ENCODE measurements at regions not wholly inside any gene's neighbourhood (a gene's known extent, or its start where the extent isn't known, plus 50 kb on each side); places are given as distances from the start of the nearest gene placed in this dataset.

GRCh38 chr5:135642934-135643333 lies 64.1 kb upstream of the CXCL14 start:
- no peaks in the 10 kb centered on the region for H3K4me1 Mint-ChIP-seq
- intact Hi-C loops (cut with micrococcal nuclease): no loop called here
- DNase-seq: no peak
- no peaks in the 10 kb centered on the region for H3K36me3 ChIP-seq (ENCODE audit: insufficient read depth, low read length)
- H3K4me1 ChIP-seq (ENCODE audit: insufficient read depth, low read length): no peaks in the 10 kb centered on the region
- no peaks in the 10 kb centered on the region for H3K9me3 ChIP-seq (ENCODE audit: control insufficient read depth in 1 of 2, low read length in 2 of 2)
- H3K27me3 ChIP-seq (ENCODE audit: insufficient read depth, low read length): no peaks in the 10 kb centered on the region
- H3K27ac Mint-ChIP-seq: no peak overlapping the region
- no peaks in the 10 kb centered on the region for H3K27me3 Mint-ChIP-seq
- no peak overlapping the region for H3K4me3 ChIP-seq (ENCODE audit: low read length in 2 of 2)
- no peak overlapping the region for H3K4me3 Mint-ChIP-seq
- peaks cover 0 to 2% (median 0%) of the 10 kb centered on the region in 8 donors for H3K9me3 Mint-ChIP-seq
- H3K36me3 Mint-ChIP-seq: no peaks in the 10 kb centered on the region
- ChIA-PET POLR2A (ENCODE audit: partially characterized antibody) (no interaction called here), CTCF (ENCODE audit: partially characterized antibody) (no interaction called here)
- no peak overlapping the region for H3K27ac ChIP-seq (ENCODE audit: low read depth, low read length)

- no peaks in the 10 kb centered on the region for H3K4me1 Mint-ChIP-seq
- Histone ChIP-seq H3K4me1 (ENCODE audit: insufficient read depth, low read length) (no peaks in the 10 kb centered on the region), H3K27me3 (ENCODE audit: insufficient read depth, low read length) (no peaks in the 10 kb centered on the region), H3K27ac (ENCODE audit: low read depth, low read length) (no peak overlapping the region), H3K36me3 (ENCODE audit: insufficient read depth, low read length) (no peaks in the 10 kb centered on the region), H3K4me3 (ENCODE audit: low read length in 2 of 2) (no peak overlapping the region), H3K9me3 (ENCODE audit: control insufficient read depth in 1 of 2, low read length in 2 of 2) (no peaks in the 10 kb centered on the region)
- ChIA-PET CTCF (ENCODE audit: partially characterized antibody) (no interaction called here), POLR2A (ENCODE audit: partially characterized antibody) (no interaction called here)
- no peak overlapping the region for H3K4me3 Mint-ChIP-seq
- DNase-seq: no peak
- no peaks in the 10 kb centered on the region for H3K36me3 Mint-ChIP-seq
- peaks cover 0 to under 1% of the 10 kb centered on the region in 2 donors for H3K27me3 Mint-ChIP-seq
- intact Hi-C loops (cut with micrococcal nuclease): no loop called here
- peaks cover 0 to 2% (median 0%) of the 10 kb centered on the region in 8 donors for H3K9me3 Mint-ChIP-seq
- H3K27ac Mint-ChIP-seq: no peak overlapping the region
Measured at GRCh38 chr5:135642488-135642870, 63.7 kb upstream of the CXCL14 start.

- Histone ChIP-seq H3K36me3 (ENCODE audit: insufficient read depth, low read length) (no peaks in the 10 kb centered on the region), H3K27me3 (ENCODE audit: insufficient read depth, low read length) (no peaks in the 10 kb centered on the region), H3K27ac (ENCODE audit: low read depth, low read length) (no peak overlapping the region), H3K9me3 (ENCODE audit: control insufficient read depth in 1 of 2, low read length in 2 of 2) (no peaks in the 10 kb centered on the region), H3K4me1 (ENCODE audit: insufficient read depth, low read length) (no peaks in the 10 kb centered on the region), H3K4me3 (ENCODE audit: low read length in 2 of 2) (no peak overlapping the region)
- Mint-ChIP-seq H3K27ac (no peak overlapping the region), H3K4me1 (no peaks in the 10 kb centered on the region), H3K4me3 (no peak overlapping the region), H3K9me3 (peaks cover 0 to 2% (median 0%) of the 10 kb centered on the region in 8 donors), H3K27me3 (peaks cover 0 to 3% of the 10 kb centered on the region in 2 donors), H3K36me3 (no peaks in the 10 kb centered on the region)
- CTCF ChIA-PET (ENCODE audit: partially characterized antibody): no interaction called here
- intact Hi-C loops (cut with micrococcal nuclease): no loop called here
- POLR2A ChIA-PET (ENCODE audit: partially characterized antibody): no interaction called here
- DNase-seq: no peak
Measured at GRCh38 chr5:135641734-135642487, 63.1 kb upstream of the CXCL14 start.

- Histone ChIP-seq H3K27ac (ENCODE audit: low read depth, low read length) (no peak overlapping the region), H3K36me3 (ENCODE audit: insufficient read depth, low read length) (no peaks in the 10 kb centered on the region), H3K4me3 (ENCODE audit: low read length in 2 of 2) (no peak overlapping the region), H3K4me1 (ENCODE audit: insufficient read depth, low read length) (no peaks in the 10 kb centered on the region), H3K27me3 (ENCODE audit: insufficient read depth, low read length) (no peaks in the 10 kb centered on the region), H3K9me3 (ENCODE audit: control insufficient read depth in 1 of 2, low read length in 2 of 2) (no peaks in the 10 kb centered on the region)
- H3K9me3 Mint-ChIP-seq: peaks cover 0 to 2% (median 0%) of the 10 kb centered on the region in 8 donors
- no peak for DNase-seq
- intact Hi-C loops (cut with micrococcal nuclease): no loop called here
- POLR2A ChIA-PET (ENCODE audit: partially characterized antibody): no interaction called here
- H3K27ac Mint-ChIP-seq: no peak overlapping the region
- peaks cover 3% of the 10 kb centered on the region in 2 donors for H3K27me3 Mint-ChIP-seq
- H3K4me3 Mint-ChIP-seq: no peak overlapping the region
- H3K36me3 Mint-ChIP-seq: no peaks in the 10 kb centered on the region
- no peaks in the 10 kb centered on the region for H3K4me1 Mint-ChIP-seq
- CTCF ChIA-PET (ENCODE audit: partially characterized antibody): no interaction called here
Measured at GRCh38 chr5:135641319-135641718, 62.5 kb upstream of the CXCL14 start.

GRCh38 chr5:135635451-135635850 lies 56.7 kb upstream of the CXCL14 start:
- H3K4me1 Mint-ChIP-seq: no peaks in the 10 kb centered on the region
- intact Hi-C loops (cut with micrococcal nuclease): no loop called here
- peaks cover 0 to 2% (median 0%) of the 10 kb centered on the region in 8 donors for H3K9me3 Mint-ChIP-seq
- no peak overlapping the region for H3K27ac Mint-ChIP-seq
- no peaks in the 10 kb centered on the region for H3K27me3 ChIP-seq (ENCODE audit: insufficient read depth, low read length)
- DNase-seq: no peak
- no peak overlapping the region for H3K4me3 Mint-ChIP-seq
- H3K4me3 ChIP-seq (ENCODE audit: low read length in 2 of 2): no peak overlapping the region
- no peaks in the 10 kb centered on the region for H3K36me3 ChIP-seq (ENCODE audit: insufficient read depth, low read length)
- peaks cover 6 to 11% of the 10 kb centered on the region in 2 donors for H3K27me3 Mint-ChIP-seq
- CTCF ChIA-PET (ENCODE audit: partially characterized antibody): no interaction called here
- no peaks in the 10 kb centered on the region for H3K36me3 Mint-ChIP-seq
- POLR2A ChIA-PET (ENCODE audit: partially characterized antibody): no interaction called here
- H3K27ac ChIP-seq (ENCODE audit: low read depth, low read length): no peak overlapping the region
- no peaks in the 10 kb centered on the region for H3K4me1 ChIP-seq (ENCODE audit: insufficient read depth, low read length)
- no peaks in the 10 kb centered on the region for H3K9me3 ChIP-seq (ENCODE audit: control insufficient read depth in 1 of 2, low read length in 2 of 2)

GRCh38 chr5:135632798-135633197 lies 54.0 kb upstream of the CXCL14 start:
- Mint-ChIP-seq H3K36me3 (no peaks in the 10 kb centered on the region), H3K4me1 (no peaks in the 10 kb centered on the region), H3K4me3 (no peak overlapping the region), H3K27me3 (peaks cover 6 to 15% of the 10 kb centered on the region in 2 donors), H3K27ac (no peak overlapping the region), H3K9me3 (peaks cover 0 to 1% (median 0%) of the 10 kb centered on the region in 8 donors)
- intact Hi-C loops (cut with micrococcal nuclease): no loop called here
- DNase-seq: no peak
- POLR2A ChIA-PET (ENCODE audit: partially characterized antibody): no interaction called here
- CTCF ChIA-PET (ENCODE audit: partially characterized antibody): no interaction called here
- no peak overlapping the region for H3K4me3 ChIP-seq (ENCODE audit: low read length in 2 of 2)
- no peaks in the 10 kb centered on the region for H3K9me3 ChIP-seq (ENCODE audit: control insufficient read depth in 1 of 2, low read length in 2 of 2)
- no peaks in the 10 kb centered on the region for H3K36me3 ChIP-seq (ENCODE audit: insufficient read depth, low read length)
- H3K4me1 ChIP-seq (ENCODE audit: insufficient read depth, low read length): no peaks in the 10 kb centered on the region
- H3K27me3 ChIP-seq (ENCODE audit: insufficient read depth, low read length): no peaks in the 10 kb centered on the region
- H3K27ac ChIP-seq (ENCODE audit: low read depth, low read length): no peak overlapping the region

- peaks cover 3 to 12% of the 10 kb centered on the region in 2 donors for H3K27me3 Mint-ChIP-seq
- intact Hi-C loops (cut with micrococcal nuclease): no loop called here
Measured at GRCh38 chr5:135631391-135631790, 52.6 kb upstream of the CXCL14 start.

More at GRCh38 chr5:135631391-135631790, 52.6 kb upstream of the CXCL14 start:
- Histone ChIP-seq H3K27ac (ENCODE audit: low read depth, low read length) (no peak overlapping the region), H3K9me3 (ENCODE audit: control insufficient read depth in 1 of 2, low read length in 2 of 2) (no peaks in the 10 kb centered on the region), H3K27me3 (ENCODE audit: insufficient read depth, low read length) (no peaks in the 10 kb centered on the region), H3K4me3 (ENCODE audit: low read length in 2 of 2) (no peak overlapping the region), H3K36me3 (ENCODE audit: insufficient read depth, low read length) (no peaks in the 10 kb centered on the region), H3K4me1 (ENCODE audit: insufficient read depth, low read length) (no peaks in the 10 kb centered on the region)
- no peaks in the 10 kb centered on the region for H3K4me1 Mint-ChIP-seq
- H3K4me3 Mint-ChIP-seq: no peak overlapping the region
- H3K9me3 Mint-ChIP-seq: peaks cover 0 to 1% (median 0%) of the 10 kb centered on the region in 8 donors
- DNase-seq: no peak
- H3K36me3 Mint-ChIP-seq: no peaks in the 10 kb centered on the region
- ChIA-PET POLR2A (ENCODE audit: partially characterized antibody) (no interaction called here), CTCF (ENCODE audit: partially characterized antibody) (no interaction called here)
- no peak overlapping the region for H3K27ac Mint-ChIP-seq
